AG09319 (cell line): ENCODE measurements at regions not wholly inside any gene's neighbourhood (a gene's known extent, or its start where the extent isn't known, plus 50 kb on each side); places are given as distances from the start of the nearest gene placed in this dataset.

Experiments used
- DNase-seq: peaks from one replicate; pipeline ENCODE4 v3.0.0-alpha.2; 2010; ENCODE audit warnings: low read depth; ENCODE audit errors: extremely low read depth
- CTCF ChIP-seq: IDR thresholded peaks from 2 replicates; pipeline ENCODE4 v1.5.1; 2011; ENCODE audit warnings: low read depth, mild to moderate bottlenecking, inconsistent platforms, low read length, moderate library complexity

GRCh38 chr18:45478889-45479288 is 136.4 kb upstream of the SLC14A2 start:
- no peak for DNase-seq
- TF ChIP-seq CTCF = no peak

DNA sequence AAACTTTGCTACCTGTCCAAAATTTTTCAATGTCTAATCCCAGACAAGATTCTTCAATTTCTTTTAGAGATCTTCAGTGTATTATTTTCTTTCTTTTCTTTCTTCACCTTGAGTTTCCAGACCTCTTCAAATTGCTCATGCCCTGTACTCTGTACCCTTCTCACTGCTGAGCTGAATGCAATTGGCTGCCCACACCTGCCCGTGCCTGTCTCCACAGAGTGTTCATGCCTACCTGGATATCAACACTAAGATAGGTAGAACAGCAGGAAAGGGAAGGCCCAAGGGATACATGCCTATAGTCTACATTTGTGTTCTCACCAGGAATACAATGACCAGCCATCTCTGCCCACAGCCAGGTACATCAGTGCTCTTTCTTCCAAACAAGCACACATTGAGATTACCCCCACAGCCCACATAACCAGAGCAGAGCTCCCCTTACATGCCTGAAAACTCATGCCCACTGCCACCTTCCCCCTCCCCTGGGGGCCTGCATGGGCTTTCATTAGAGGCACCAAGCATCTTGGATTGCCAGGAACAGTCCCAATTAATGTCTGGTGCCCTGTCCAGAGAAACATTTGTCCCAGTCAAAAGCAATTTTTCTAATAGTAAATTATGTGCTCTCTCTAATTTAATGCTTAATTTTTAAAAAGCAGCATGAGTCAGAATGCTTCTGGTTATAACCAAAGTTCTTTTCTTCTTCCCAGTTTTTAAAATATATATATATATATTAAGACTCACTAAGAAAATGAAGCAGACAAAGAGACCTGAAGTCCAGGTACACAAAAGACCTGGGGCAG is 134.9 kb upstream of the SLC14A2 start:
- no peak for DNase-seq
- no peak for TF ChIP-seq CTCF

GRCh38 chr18:45481821-45482220 is 133.5 kb upstream of the SLC14A2 start:
- DNase-seq = no peak
- no peak for TF ChIP-seq CTCF

- no peak for DNase-seq
- TF ChIP-seq CTCF = no peak
Observed at GRCh38 chr18:45482286-45482685, 133.0 kb upstream of the SLC14A2 start.

DNA sequence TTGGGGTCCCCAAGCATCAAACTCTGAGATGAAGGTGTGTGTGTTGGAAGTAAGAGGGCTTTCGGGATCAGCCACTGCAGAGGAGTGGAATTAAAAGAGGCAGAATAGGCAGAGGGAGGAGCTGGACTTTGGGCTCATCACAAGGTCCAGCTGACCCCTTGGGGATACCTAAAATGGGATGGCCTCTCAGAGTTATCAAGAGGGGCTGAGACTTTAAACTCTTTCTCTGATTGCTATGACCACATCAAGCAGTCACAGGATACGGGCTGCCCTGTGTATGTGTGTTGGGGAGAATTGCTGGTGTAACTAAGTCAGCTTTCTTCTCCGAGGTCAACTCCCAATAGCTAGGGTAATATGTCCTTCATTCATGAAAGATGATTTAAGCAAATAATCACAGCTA is 127.7 kb upstream of the SLC14A2 start:
- DNase-seq = no peak
- no peak for TF ChIP-seq CTCF

DNA sequence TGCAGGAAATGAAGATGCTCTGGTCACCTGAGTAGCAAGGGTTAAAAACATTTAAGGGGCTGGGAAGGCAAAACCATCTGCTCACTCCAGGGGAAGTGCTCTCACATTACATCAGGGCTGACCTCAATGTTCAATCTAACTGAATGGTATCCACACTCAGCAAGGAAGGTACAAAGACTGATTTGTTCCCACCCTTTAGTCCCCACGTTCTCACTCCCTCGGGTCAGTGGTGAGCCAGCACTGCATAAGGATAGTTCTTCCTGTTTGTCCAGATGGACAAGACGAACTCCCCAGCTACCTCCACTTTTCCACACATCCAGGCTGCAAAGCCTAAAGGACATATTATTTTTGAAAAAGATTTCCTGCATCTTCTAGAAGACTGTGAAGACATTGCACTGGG is 126.6 kb upstream of the SLC14A2 start:
- no peak for DNase-seq
- TF ChIP-seq CTCF = no peak

- DNase-seq = no peak
- TF ChIP-seq CTCF = no peak
Observed at GRCh38 chr18:45493830-45494229, 121.4 kb upstream of the SLC14A2 start.
